Neural progenitor cell (in vitro differentiated cells): ENCODE measurements at regions not wholly inside any gene's neighbourhood (a gene's known extent, or its start where the extent isn't known, plus 50 kb on each side); places are given as distances from the start of the nearest gene placed in this dataset.

Experiments used
- DNase-seq: peaks from one replicate; pipeline ENCODE4 v3.0.0-alpha.2; 2016; ENCODE audit warnings: low spot score
- H2AFZ ChIP-seq: fragments of 200-600 bp; sonication (generic); replicated peaks from 2 replicates; pipeline ENCODE4 v1.6.1; 2016; ENCODE audit warnings: antibody characterized with exemption
- H3F3A ChIP-seq: fragments of 200-600 bp; sonication (generic); 2 replicates; pipeline ENCODE4 v1.6.1; 2016; ENCODE audit warnings: antibody characterized with exemption, low read depth
- H3K27ac ChIP-seq: fragments of 200-600 bp; sonication (generic); 2 replicates; pipeline ENCODE4 v1.5.1; 2016; ENCODE audit warnings: mild to moderate bottlenecking
- H3K27me3 ChIP-seq: fragments of 200-600 bp; sonication (generic); 2 replicates; pipeline ENCODE4 v1.6.1; 2016; ENCODE audit warnings: mild to moderate bottlenecking, moderate library complexity
- H3K36me3 ChIP-seq: fragments of 200-600 bp; sonication (generic); 2 replicates; pipeline ENCODE4 v1.5.1; 2016
- H3K4me1 ChIP-seq: fragments of 200-600 bp; sonication (generic); 2 replicates; pipeline ENCODE4 v1.6.1; 2016; ENCODE audit warnings: mixed run types
- H3K4me2 ChIP-seq: fragments of 200-600 bp; sonication (generic); 2 replicates; pipeline ENCODE4 v1.6.1; 2016
- H3K4me3 ChIP-seq: fragments of 200-600 bp; sonication (generic); 2 replicates; pipeline ENCODE4 v1.5.1; 2016
- H3K79me2 ChIP-seq: fragments of 200-600 bp; sonication (generic); 2 replicates; pipeline ENCODE4 v1.6.1; 2016; ENCODE audit warnings: low read depth
- H3K9ac ChIP-seq: fragments of 200-600 bp; sonication (generic); 2 replicates; pipeline ENCODE4 v1.6.1; 2016
- H3K9me3 ChIP-seq: fragments of 200-600 bp; sonication (generic); 2 replicates; pipeline ENCODE4 v1.5.1; 2016; ENCODE audit warnings: low read depth
- H4K20me1 ChIP-seq: fragments of 200-600 bp; sonication (generic); 2 replicates; pipeline ENCODE4 v1.6.1; 2016; ENCODE audit warnings: low read depth
- H3K27ac Mint-ChIP-seq: 3 replicates; pipeline ENCODE4 v1.8.0; 2021; ENCODE audit warnings: mixed read lengths
- H3K27me3 Mint-ChIP-seq: 2 replicates; pipeline ENCODE4 v1.8.0; 2022; ENCODE audit warnings: low read depth, mild to moderate bottlenecking, inconsistent platforms, moderate library complexity, mixed read lengths; ENCODE audit not compliant: insufficient read depth
- H3K36me3 Mint-ChIP-seq: 3 replicates; pipeline ENCODE4 v1.8.0; 2021; ENCODE audit warnings: mixed read lengths
- H3K4me1 Mint-ChIP-seq: 3 replicates; pipeline ENCODE4 v1.8.0; 2021; ENCODE audit warnings: mixed read lengths
- H3K4me3 Mint-ChIP-seq: 3 replicates; pipeline ENCODE4 v1.8.0; 2021; ENCODE audit warnings: mild to moderate bottlenecking, moderate library complexity, mixed read lengths
- H3K9me3 Mint-ChIP-seq: 3 replicates; pipeline ENCODE4 v1.8.0; 2020; ENCODE audit warnings: mixed read lengths
- CTCF ChIP-seq: fragments of 200-600 bp; sonication (generic); IDR thresholded peaks from 2 replicates; pipeline ENCODE4 v1.5.1; 2017; ENCODE audit warnings: antibody characterized with exemption, mild to moderate bottlenecking
- EZH2 ChIP-seq: fragments of 200-600 bp; sonication (generic); IDR thresholded peaks from 2 replicates; pipeline ENCODE4 v1.6.1; 2017; ENCODE audit warnings: antibody characterized with exemption, mild to moderate bottlenecking, moderate library complexity
- EZH2phosphoT487 ChIP-seq: fragments of 200-600 bp; sonication (generic); IDR thresholded peaks from 2 replicates; pipeline ENCODE4 v1.6.1; 2017; ENCODE audit warnings: antibody characterized with exemption

- Mint-ChIP-seq H3K9me3 (peaks cover 4% of the 10 kb centered on the region), H3K36me3 (peaks cover 4% of the 10 kb centered on the region), H3K27ac (peak overlapping the region; percentile 3), H3K27me3 (peaks cover 7% of the 10 kb centered on the region), H3K4me3 (no peak overlapping the region), H3K4me1 (peaks cover 33% of the 10 kb centered on the region)
- no peaks in the 10 kb centered on the region for H3F3A ChIP-seq
- H2AFZ ChIP-seq: no peak overlapping the region
- H3K9ac ChIP-seq: no peak overlapping the region
- no peaks in the 10 kb centered on the region for H4K20me1 ChIP-seq
- no peaks in the 10 kb centered on the region for H3K9me3 ChIP-seq
- no peaks in the 10 kb centered on the region for H3K27me3 ChIP-seq
- no peak for DNase-seq
- H3K79me2 ChIP-seq: no peaks in the 10 kb centered on the region
- H3K36me3 ChIP-seq: no peaks in the 10 kb centered on the region
- no peak overlapping the region for H3K4me2 ChIP-seq
- H3K4me3 ChIP-seq: no peak overlapping the region
- H3K27ac ChIP-seq: no peak overlapping the region
- no peak for TF ChIP-seq EZH2
- TF ChIP-seq EZH2phosphoT487: no peak
- no peak for TF ChIP-seq CTCF
- no peaks in the 10 kb centered on the region for H3K4me1 ChIP-seq
Measured at GRCh38 chr14:53215101-53215500, 62.0 kb upstream of the DDHD1 start.

- Mint-ChIP-seq H3K36me3 (peaks cover 4% of the 10 kb centered on the region), H3K4me1 (peaks cover 33% of the 10 kb centered on the region), H3K4me3 (peak overlapping the region; percentile 54), H3K27me3 (peaks cover 7% of the 10 kb centered on the region), H3K9me3 (peaks cover 4% of the 10 kb centered on the region), H3K27ac (peak overlapping the region; percentile 83)
- no peaks in the 10 kb centered on the region for H3K4me1 ChIP-seq
- no peak overlapping the region for H3K4me2 ChIP-seq
- H3K27me3 ChIP-seq: no peaks in the 10 kb centered on the region
- no peaks in the 10 kb centered on the region for H3K79me2 ChIP-seq
- H3K36me3 ChIP-seq: no peaks in the 10 kb centered on the region
- no peak overlapping the region for H3K27ac ChIP-seq
- no peak overlapping the region for H3K4me3 ChIP-seq
- H3K9me3 ChIP-seq: no peaks in the 10 kb centered on the region
- H3K9ac ChIP-seq: no peak overlapping the region
- no peaks in the 10 kb centered on the region for H4K20me1 ChIP-seq
- no peak overlapping the region for H2AFZ ChIP-seq
- H3F3A ChIP-seq: no peaks in the 10 kb centered on the region
- peak; percentile 39 for DNase-seq
- no peak for TF ChIP-seq EZH2phosphoT487
- no peak for TF ChIP-seq CTCF
- no peak for TF ChIP-seq EZH2
Measured at GRCh38 chr14:53214384-53214783, 61.3 kb upstream of the DDHD1 start.

GRCh38 chr14:53213761-53214160, 60.6 kb upstream of the DDHD1 start:
- Mint-ChIP-seq H3K36me3 (peaks cover 4% of the 10 kb centered on the region), H3K4me1 (peaks cover 33% of the 10 kb centered on the region)

More at GRCh38 chr14:53213761-53214160, 60.6 kb upstream of the DDHD1 start:
- no peak overlapping the region for H3K4me3 ChIP-seq
- H3K4me2 ChIP-seq: no peak overlapping the region
- no peaks in the 10 kb centered on the region for H3F3A ChIP-seq
- no peaks in the 10 kb centered on the region for H3K27me3 ChIP-seq
- H3K27ac ChIP-seq: no peak overlapping the region
- H3K27me3 Mint-ChIP-seq: peaks cover 7% of the 10 kb centered on the region
- H3K27ac Mint-ChIP-seq: peak overlapping the region; percentile 83
- H3K4me3 Mint-ChIP-seq: no peak overlapping the region
- no peak overlapping the region for H2AFZ ChIP-seq
- no peaks in the 10 kb centered on the region for H3K4me1 ChIP-seq
- H3K9ac ChIP-seq: no peak overlapping the region
- TF ChIP-seq CTCF: no peak
- TF ChIP-seq EZH2: no peak
- no peak for TF ChIP-seq EZH2phosphoT487
- H3K79me2 ChIP-seq: no peaks in the 10 kb centered on the region
- peaks cover 4% of the 10 kb centered on the region for H3K9me3 Mint-ChIP-seq
- no peaks in the 10 kb centered on the region for H3K36me3 ChIP-seq
- no peaks in the 10 kb centered on the region for H4K20me1 ChIP-seq
- DNase-seq: no peak
- no peaks in the 10 kb centered on the region for H3K9me3 ChIP-seq
